ENCODE measurements at regions not wholly inside any gene's neighbourhood (a gene's known extent, or its start where the extent isn't known, plus 50 kb on each side); places are given as distances from the start of the nearest gene placed in this dataset.

GRCh38 chr3:65149877-65150276 is 462.1 kb upstream of the ADAMTS9 start:
- no peaks in the 10 kb centered on the region for H3K4me1 ChIP-seq
- H3K27ac ChIP-seq, result no peak overlapping the region
- 97 to 100% methylated on average over 1 of the region's 1 CpG for WGBS, 2 donors
- H3K36me3 ChIP-seq, result no peaks in the 10 kb centered on the region
- intact Hi-C loops (cut with DNase I), result no loop called here
- no peak overlapping the region for H3K4me3 ChIP-seq (replicated peaks in 1 of 3)
- TF ChIP-seq CTCF (IDR thresholded peaks at IDR 0.05) (no peak), POLR2A (IDR thresholded peaks at IDR 0.05) (no peak)
- H3K27me3 ChIP-seq, result no peaks in the 10 kb centered on the region
- no peaks in the 10 kb centered on the region for H3K9me3 ChIP-seq
- DNase-seq, result no peak

GRCh38 chr3:65148687-65149086 is 460.9 kb upstream of the ADAMTS9 start:
- Histone ChIP-seq H3K27ac (no peak overlapping the region), H3K4me1 (no peaks in the 10 kb centered on the region), H3K36me3 (no peaks in the 10 kb centered on the region), H3K9me3 (no peaks in the 10 kb centered on the region), H3K27me3 (no peaks in the 10 kb centered on the region), H3K4me3 (replicated peaks in 1 of 3) (no peak overlapping the region)
- TF ChIP-seq POLR2A (IDR thresholded peaks at IDR 0.05), result no peak
- TF ChIP-seq CTCF (IDR thresholded peaks at IDR 0.05), result no peak
- intact Hi-C loops (cut with DNase I), result no loop called here
- no peak for DNase-seq
- WGBS, 2 donors, result 45 to 85% methylated on average over 2 of the region's 2 CpGs

GRCh38 chr3:65146179-65146578 is 458.4 kb upstream of the ADAMTS9 start:
- Histone ChIP-seq H3K9me3 (no peaks in the 10 kb centered on the region), H3K27me3 (no peaks in the 10 kb centered on the region), H3K4me3 (replicated peaks in 1 of 3) (no peak overlapping the region), H3K4me1 (no peaks in the 10 kb centered on the region), H3K36me3 (no peaks in the 10 kb centered on the region), H3K27ac (no peak overlapping the region)
- 47 to 49% methylated on average over 3 of the region's 3 CpGs for WGBS, 2 donors
- no peak for TF ChIP-seq POLR2A (IDR thresholded peaks at IDR 0.05)
- TF ChIP-seq CTCF (IDR thresholded peaks at IDR 0.05), result no peak
- intact Hi-C loops (cut with DNase I), result no loop called here
- DNase-seq, result peak; percentile 40 to 54

GRCh38 chr3:65145680-65146079 is 457.9 kb upstream of the ADAMTS9 start:
- Histone ChIP-seq H3K27me3 (no peaks in the 10 kb centered on the region), H3K4me3 (replicated peaks in 1 of 3) (no peak overlapping the region), H3K4me1 (no peaks in the 10 kb centered on the region), H3K9me3 (no peaks in the 10 kb centered on the region), H3K27ac (no peak overlapping the region), H3K36me3 (no peaks in the 10 kb centered on the region)
- intact Hi-C loops (cut with DNase I), result no loop called here
- TF ChIP-seq POLR2A (IDR thresholded peaks at IDR 0.05), result no peak
- no peak for TF ChIP-seq CTCF (IDR thresholded peaks at IDR 0.05)
- WGBS, 2 donors, result 96 to 100% methylated on average over 1 of the region's 1 CpG
- no peak for DNase-seq

- intact Hi-C loops (cut with DNase I), result no loop called here
- Histone ChIP-seq H3K27me3 (no peaks in the 10 kb centered on the region), H3K36me3 (no peaks in the 10 kb centered on the region), H3K4me3 (replicated peaks in 1 of 3) (no peak overlapping the region), H3K9me3 (no peaks in the 10 kb centered on the region), H3K27ac (no peak overlapping the region), H3K4me1 (no peaks in the 10 kb centered on the region)
- DNase-seq, result no peak
- TF ChIP-seq CTCF (IDR thresholded peaks at IDR 0.05), result no peak
These were observed 457.1 kb upstream of the ADAMTS9 start for GRCh38 chr3:65144791-65145351.

Data from thyroid gland (tissue), 4 donors.